HepG2 (cell line): ENCODE measurements at regions not wholly inside any gene's neighbourhood (a gene's known extent, or its start where the extent isn't known, plus 50 kb on each side); places are given as distances from the start of the nearest gene placed in this dataset.

Experiments
- ATAC-seq: fragments of 200-7000 bp; cut with Tn5 transposase; 3 replicates; pipeline ENCODE4 v1.9.1; 2020; ENCODE audit warnings: mild to moderate bottlenecking, moderate library complexity
- BruUV-seq: library from RNA; stranded (reverse); fragments of 400-500 nt; replicated peaks from 2 replicates; lab custom pipeline; 2021; lab: Mats Ljungman, UMichigan
- CTCF ChIA-PET: fragments of 300-600 bp; formaldehyde crosslinking; extraction: SDS; loops from one replicate; lab custom pipeline; 2021; ENCODE audit warnings: low total read pairs, inconsistent platforms, low intra/inter-chr PET ratio; lab: Yijun Ruan, JAX
- POLR2A ChIA-PET: fragments of 350-600 bp; sonication (Branson Sonifier 250); formaldehyde crosslinking; loops from one replicate; lab custom pipeline; 2020; ENCODE audit warnings: antibody characterized with exemption, inconsistent platforms; lab: Yijun Ruan, JAX
- DNase-seq: peaks from one replicate; pipeline ENCODE4 v3.0.0-alpha.2; 2015; ENCODE audit warnings: low spot score
- FAIRE-seq: peaks from 3 replicates; lab custom pipeline; 2011; peaks lifted over from hg19 to GRCh38; lab: Jason Lieb, UNC
- H2AFZ ChIP-seq: one replicate; pipeline ENCODE4 v1.6.1; 2011; ENCODE audit warnings: low read length, inconsistent platforms
- H3K27ac ChIP-seq: fragments of 300-600 bp; 3 replicates; pipeline ENCODE4 v1.8.0; 2011; ENCODE audit warnings: mixed run types, mild to moderate bottlenecking, mixed read lengths, low read length, inconsistent platforms; ENCODE audit not compliant: insufficient read depth; ENCODE audit errors: extremely low read length
- H3K27me3 ChIP-seq, 2 experiments: fragments of 200-600 bp in 1 of 2; 2 replicates in 1 of 2; 3 replicates in 1 of 2; pipeline versions ENCODE4 v1.6.0 to v1.8.0; 2011; ENCODE audit warnings: low read length in 2 of 2, mild to moderate bottlenecking in 2 of 2, moderate library complexity in 2 of 2, inconsistent platforms in 1 of 2; ENCODE audit not compliant: insufficient read depth in 2 of 2, control insufficient read depth in 1 of 2
- H3K36me3 ChIP-seq, 2 experiments: fragments of 200-600 bp in 1 of 2; replicated peaks in 1 of 2; 2 replicates in 1 of 2; 3 replicates in 1 of 2; pipeline versions ENCODE4 v1.5.1 to v1.8.0; 2011; ENCODE audit warnings: low read length in 2 of 2, inconsistent platforms in 1 of 2; ENCODE audit not compliant: insufficient read depth in 2 of 2, control insufficient read depth in 1 of 2
- H3K4me1 ChIP-seq: 2 replicates; pipeline ENCODE4 v1.5.1; 2012; ENCODE audit warnings: low read length, inconsistent platforms; ENCODE audit not compliant: insufficient read depth
- H3K4me2 ChIP-seq: 2 replicates; pipeline ENCODE4 v1.6.0; 2011; ENCODE audit warnings: low read depth, low read length, inconsistent platforms
- H3K4me3 ChIP-seq, 3 experiments: fragments of 200-600 bp in 1 of 3; sonication (generic), shearing (Covaris generic) in 1 of 3; replicated peaks in 1 of 3; 2 replicates each; pipeline ENCODE4 v1.5.1; 2011 to 2016; ENCODE audit warnings: low read length in 3 of 3, inconsistent platforms in 2 of 3, low read depth in 2 of 3, mild to moderate bottlenecking in 2 of 3, control low read depth in 1 of 3, mixed read lengths in 1 of 3; ENCODE audit not compliant: insufficient read depth in 1 of 3
- H3K79me2 ChIP-seq: one replicate; pipeline ENCODE4 v1.6.1; 2011; ENCODE audit warnings: low read length, inconsistent platforms; ENCODE audit not compliant: insufficient read depth
- H3K9ac ChIP-seq: 2 replicates; pipeline ENCODE4 v1.6.0; 2011; ENCODE audit warnings: mild to moderate bottlenecking, low read depth, low read length, inconsistent platforms; ENCODE audit not compliant: insufficient read depth
- H3K9me3 ChIP-seq: 2 replicates; pipeline ENCODE4 v1.5.1; 2012; ENCODE audit warnings: mild to moderate bottlenecking, low read length
- H4K20me1 ChIP-seq: 2 replicates; pipeline ENCODE4 v1.6.0; 2011; ENCODE audit warnings: inconsistent platforms, mild to moderate bottlenecking, low read length, moderate library complexity; ENCODE audit not compliant: insufficient read depth
- EP300 ChIP-seq, 3 experiments: sonication (generic) in 1 of 3; formaldehyde crosslinking in 1 of 3; IDR thresholded peaks; 2 replicates each; pipeline versions ENCODE4 v1.5.1 to v1.6.1; 2011 to 2020; ENCODE audit warnings: low read depth in 2 of 3, low read length in 2 of 3, borderline replicate concordance in 1 of 3, improper control_type of control experiment in 1 of 3, mild to moderate bottlenecking in 1 of 3, missing genetic modification reagents in 1 of 3, moderate library complexity in 1 of 3
- GABPA ChIP-seq, 2 experiments: IDR thresholded peaks; 2 replicates each; pipeline ENCODE4 v1.6.1; 2011 to 2016; ENCODE audit warnings: low read depth in 2 of 2, low read length in 1 of 2, missing biosample characterization in 1 of 2, missing genetic modification characterization in 1 of 2
- NCOA5 ChIP-seq: sonication (generic); formaldehyde crosslinking; IDR thresholded peaks from 2 replicates; pipeline ENCODE4 v1.4.0; 2020; ENCODE audit warnings: missing genetic modification reagents
- PHF8 ChIP-seq: sonication (generic); formaldehyde crosslinking; IDR thresholded peaks from 2 replicates; pipeline ENCODE4 v1.5.0; 2020; ENCODE audit warnings: missing genetic modification reagents
- RNF2 ChIP-seq: fragments of 450-650 bp; conservative IDR thresholded peaks from 2 replicates; pipeline ENCODE4 v1.6.1; 2016; ENCODE audit warnings: low read depth
- ZNF205 ChIP-seq: IDR thresholded peaks from 2 replicates; pipeline ENCODE4 v1.6.1; 2018; ENCODE audit warnings: missing biosample characterization, missing genetic modification reagents
- ZNF547 ChIP-seq: sonication (generic); formaldehyde crosslinking; IDR thresholded peaks from 2 replicates; pipeline ENCODE4 v1.5.1; 2020; ENCODE audit warnings: mild to moderate bottlenecking, missing genetic modification reagents
- WGBS: methylation state at CpG from one replicate; pipeline ENCODE4 v1.1.6; 2017; ENCODE audit warnings: low lambda C conversion rate; 5-methylcytosine and 5-hydroxymethylcytosine counted together
- in situ Hi-C: cut with HindIII; loops from 2 replicates; pipeline ENCODE4 v1.10.0; 2017; ENCODE audit warnings: low pct_unique_long_range_greater_than_20kb; ENCODE audit not compliant: extremely low pct_ligation_motif_present
- intact Hi-C: fragments of 100-400 bp; cut with micrococcal nuclease; formaldehyde crosslinking; loops from one replicate; pipeline ENCODE4 v1.10.0; 2022; ENCODE audit not compliant: unreplicated experiment
- TF ChIP-seq, protein P1 (sequence below): sonication (generic); formaldehyde crosslinking; IDR thresholded peaks from 2 replicates; pipeline ENCODE4 v1.8.1; 2023; ENCODE audit warnings: mild to moderate bottlenecking, missing genetic modification reagents, borderline replicate concordance
- TF ChIP-seq, protein P2 (sequence below): IDR thresholded peaks from 2 replicates; pipeline ENCODE4 v1.6.1; 2012; ENCODE audit warnings: inconsistent platforms
- TF ChIP-seq, protein P3 (sequence below): sonication (generic); formaldehyde crosslinking; IDR thresholded peaks from 2 replicates; pipeline ENCODE4 v1.4.0; 2020; ENCODE audit warnings: missing genetic modification reagents, low read depth, mild to moderate bottlenecking, borderline replicate concordance
- TF ChIP-seq, protein P4 (sequence below): sonication (generic); formaldehyde crosslinking; IDR thresholded peaks from 2 replicates; pipeline ENCODE4 v1.5.0; 2020; ENCODE audit warnings: missing genetic modification reagents
- TF ChIP-seq, protein P5 (sequence below): sonication (generic); formaldehyde crosslinking; IDR thresholded peaks from 2 replicates; pipeline ENCODE4 v1.4.0; 2020; ENCODE audit warnings: missing genetic modification reagents, borderline replicate concordance
- TF ChIP-seq, protein P6 (sequence below): sonication (generic); formaldehyde crosslinking; IDR thresholded peaks from 2 replicates; pipeline ENCODE4 v1.9.0; 2021; ENCODE audit warnings: missing genetic modification reagents, borderline replicate concordance
- TF ChIP-seq, protein P7 (sequence below): sonication (generic); formaldehyde crosslinking; IDR thresholded peaks from 2 replicates; pipeline ENCODE4 v1.5.0; 2020; ENCODE audit warnings: missing genetic modification reagents, mild to moderate bottlenecking, borderline replicate concordance
- TF ChIP-seq, protein P8 (sequence below): sonication (generic); formaldehyde crosslinking; conservative IDR thresholded peaks from 2 replicates; pipeline ENCODE4 v1.4.0; 2020; ENCODE audit warnings: missing genetic modification reagents

DNA sequence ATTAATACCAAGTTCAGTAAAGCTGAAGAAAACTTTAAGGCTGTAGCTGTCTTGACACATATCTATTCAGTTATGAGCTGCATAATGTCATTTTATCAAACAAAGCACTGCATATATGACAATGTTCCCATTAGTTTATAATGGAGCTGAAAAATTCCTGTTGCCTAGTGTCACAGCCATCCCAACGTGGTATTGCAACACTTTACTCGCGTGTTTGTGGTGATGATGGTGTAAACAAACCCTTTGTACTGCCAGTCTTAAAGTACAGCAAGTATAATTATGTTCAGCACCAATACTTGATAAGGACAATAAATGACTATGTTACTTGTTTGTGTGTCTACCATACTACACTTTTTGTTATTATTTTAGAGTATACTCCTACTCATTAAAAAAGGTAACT is 1415.6 kb upstream of the PCDH7 start:
- Histone ChIP-seq H3K27me3 (no peaks in the 10 kb centered on the region), H3K79me2 (no peaks in the 10 kb centered on the region), H3K27ac (no peak overlapping the region), H3K4me3 (no peak overlapping the region), H2AFZ (no peak overlapping the region), H3K9me3 (peaks cover 77% of the 10 kb centered on the region), H3K36me3 (no peaks in the 10 kb centered on the region), H3K9ac (no peak overlapping the region), H3K4me2 (no peak overlapping the region), H3K4me1 (no peaks in the 10 kb centered on the region), H4K20me1 (no peaks in the 10 kb centered on the region)
- FAIRE-seq (no peak), DNase-seq (no peak), ATAC-seq (no peak)
- intact Hi-C loops = no loop called here
- BruUV-seq = no TSS peak
- ChIA-PET POLR2A (no interaction called here), CTCF (no interaction called here)
- 7% methylated on average over 3 of the region's 3 CpGs for whole genome bisulfite sequencing
- in situ Hi-C loops = no loop called here
- TF ChIP-seq ZNF547 (CRISPR knock-in tag) (no peak), ZNF205 (CRISPR knock-in tag) (no peak), EP300 (IDR thresholded peaks at IDR 0.05; ENCODE audit: low read depth in 2 of 2, low read length in 2 of 2) (no peak), EP300 (CRISPR knock-in tag; IDR thresholded peaks at IDR 0.05; ENCODE audit: borderline replicate concordance) (no peak), NCOA5 (no peak), RNF2 (no peak), GABPA (IDR thresholded peaks at IDR 0.05; ENCODE audit: low read depth, low read length) (no peak), GABPA (CRISPR knock-in tag; IDR thresholded peaks at IDR 0.05; ENCODE audit: low read depth) (no peak), PHF8 (CRISPR knock-in tag) (no peak)
- TF ChIP-seq, protein P1, sequence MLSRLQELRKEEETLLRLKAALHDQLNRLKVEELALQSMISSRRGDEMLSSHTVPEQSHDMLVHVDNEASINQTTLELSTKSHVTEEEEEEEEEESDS (CRISPR knock-in tag) = no peak
- TF ChIP-seq, protein P2, sequence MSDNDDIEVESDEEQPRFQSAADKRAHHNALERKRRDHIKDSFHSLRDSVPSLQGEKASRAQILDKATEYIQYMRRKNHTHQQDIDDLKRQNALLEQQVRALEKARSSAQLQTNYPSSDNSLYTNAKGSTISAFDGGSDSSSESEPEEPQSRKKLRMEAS = no peak
- TF ChIP-seq, protein P3, sequence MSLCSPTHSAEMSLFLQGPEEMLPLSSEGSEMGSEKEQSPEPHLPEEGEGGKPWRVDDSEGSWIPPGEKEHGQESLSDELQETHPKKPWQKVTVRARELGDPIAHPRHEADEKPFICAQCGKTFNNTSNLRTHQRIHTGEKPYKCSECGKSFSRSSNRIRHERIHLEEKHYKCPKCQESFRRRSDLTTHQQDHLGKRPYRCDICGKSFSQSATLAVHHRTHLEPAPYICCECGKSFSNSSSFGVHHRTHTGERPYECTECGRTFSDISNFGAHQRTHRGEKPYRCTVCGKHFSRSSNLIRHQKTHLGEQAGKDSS = no peak
- TF ChIP-seq, protein P4, sequence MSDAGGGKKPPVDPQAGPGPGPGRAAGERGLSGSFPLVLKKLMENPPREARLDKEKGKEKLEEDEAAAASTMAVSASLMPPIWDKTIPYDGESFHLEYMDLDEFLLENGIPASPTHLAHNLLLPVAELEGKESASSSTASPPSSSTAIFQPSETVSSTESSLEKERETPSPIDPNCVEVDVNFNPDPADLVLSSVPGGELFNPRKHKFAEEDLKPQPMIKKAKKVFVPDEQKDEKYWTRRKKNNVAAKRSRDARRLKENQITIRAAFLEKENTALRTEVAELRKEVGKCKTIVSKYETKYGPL = no peak
- TF ChIP-seq, protein P5, sequence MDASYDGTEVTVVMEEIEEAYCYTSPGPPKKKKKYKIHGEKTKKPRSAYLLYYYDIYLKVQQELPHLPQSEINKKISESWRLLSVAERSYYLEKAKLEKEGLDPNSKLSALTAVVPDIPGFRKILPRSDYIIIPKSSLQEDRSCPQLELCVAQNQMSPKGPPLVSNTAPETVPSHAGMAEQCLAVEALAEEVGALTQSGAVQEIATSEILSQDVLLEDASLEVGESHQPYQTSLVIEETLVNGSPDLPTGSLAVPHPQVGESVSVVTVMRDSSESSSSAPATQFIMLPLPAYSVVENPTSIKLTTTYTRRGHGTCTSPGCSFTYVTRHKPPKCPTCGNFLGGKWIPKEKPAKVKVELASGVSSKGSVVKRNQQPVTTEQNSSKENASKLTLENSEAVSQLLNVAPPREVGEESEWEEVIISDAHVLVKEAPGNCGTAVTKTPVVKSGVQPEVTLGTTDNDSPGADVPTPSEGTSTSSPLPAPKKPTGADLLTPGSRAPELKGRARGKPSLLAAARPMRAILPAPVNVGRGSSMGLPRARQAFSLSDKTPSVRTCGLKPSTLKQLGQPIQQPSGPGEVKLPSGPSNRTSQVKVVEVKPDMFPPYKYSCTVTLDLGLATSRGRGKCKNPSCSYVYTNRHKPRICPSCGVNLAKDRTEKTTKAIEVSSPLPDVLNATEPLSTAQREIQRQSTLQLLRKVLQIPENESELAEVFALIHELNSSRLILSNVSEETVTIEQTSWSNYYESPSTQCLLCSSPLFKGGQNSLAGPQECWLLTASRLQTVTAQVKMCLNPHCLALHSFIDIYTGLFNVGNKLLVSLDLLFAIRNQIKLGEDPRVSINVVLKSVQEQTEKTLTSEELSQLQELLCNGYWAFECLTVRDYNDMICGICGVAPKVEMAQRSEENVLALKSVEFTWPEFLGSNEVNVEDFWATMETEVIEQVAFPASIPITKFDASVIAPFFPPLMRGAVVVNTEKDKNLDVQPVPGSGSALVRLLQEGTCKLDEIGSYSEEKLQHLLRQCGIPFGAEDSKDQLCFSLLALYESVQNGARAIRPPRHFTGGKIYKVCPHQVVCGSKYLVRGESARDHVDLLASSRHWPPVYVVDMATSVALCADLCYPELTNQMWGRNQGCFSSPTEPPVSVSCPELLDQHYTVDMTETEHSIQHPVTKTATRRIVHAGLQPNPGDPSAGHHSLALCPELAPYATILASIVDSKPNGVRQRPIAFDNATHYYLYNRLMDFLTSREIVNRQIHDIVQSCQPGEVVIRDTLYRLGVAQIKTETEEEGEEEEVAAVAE (CRISPR knock-in tag) = no peak
- TF ChIP-seq, protein P6, sequence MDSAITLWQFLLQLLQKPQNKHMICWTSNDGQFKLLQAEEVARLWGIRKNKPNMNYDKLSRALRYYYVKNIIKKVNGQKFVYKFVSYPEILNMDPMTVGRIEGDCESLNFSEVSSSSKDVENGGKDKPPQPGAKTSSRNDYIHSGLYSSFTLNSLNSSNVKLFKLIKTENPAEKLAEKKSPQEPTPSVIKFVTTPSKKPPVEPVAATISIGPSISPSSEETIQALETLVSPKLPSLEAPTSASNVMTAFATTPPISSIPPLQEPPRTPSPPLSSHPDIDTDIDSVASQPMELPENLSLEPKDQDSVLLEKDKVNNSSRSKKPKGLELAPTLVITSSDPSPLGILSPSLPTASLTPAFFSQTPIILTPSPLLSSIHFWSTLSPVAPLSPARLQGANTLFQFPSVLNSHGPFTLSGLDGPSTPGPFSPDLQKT = no peak
- TF ChIP-seq, protein P7, sequence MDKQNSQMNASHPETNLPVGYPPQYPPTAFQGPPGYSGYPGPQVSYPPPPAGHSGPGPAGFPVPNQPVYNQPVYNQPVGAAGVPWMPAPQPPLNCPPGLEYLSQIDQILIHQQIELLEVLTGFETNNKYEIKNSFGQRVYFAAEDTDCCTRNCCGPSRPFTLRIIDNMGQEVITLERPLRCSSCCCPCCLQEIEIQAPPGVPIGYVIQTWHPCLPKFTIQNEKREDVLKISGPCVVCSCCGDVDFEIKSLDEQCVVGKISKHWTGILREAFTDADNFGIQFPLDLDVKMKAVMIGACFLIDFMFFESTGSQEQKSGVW (CRISPR knock-in tag) = no peak
- TF ChIP-seq, protein P8, sequence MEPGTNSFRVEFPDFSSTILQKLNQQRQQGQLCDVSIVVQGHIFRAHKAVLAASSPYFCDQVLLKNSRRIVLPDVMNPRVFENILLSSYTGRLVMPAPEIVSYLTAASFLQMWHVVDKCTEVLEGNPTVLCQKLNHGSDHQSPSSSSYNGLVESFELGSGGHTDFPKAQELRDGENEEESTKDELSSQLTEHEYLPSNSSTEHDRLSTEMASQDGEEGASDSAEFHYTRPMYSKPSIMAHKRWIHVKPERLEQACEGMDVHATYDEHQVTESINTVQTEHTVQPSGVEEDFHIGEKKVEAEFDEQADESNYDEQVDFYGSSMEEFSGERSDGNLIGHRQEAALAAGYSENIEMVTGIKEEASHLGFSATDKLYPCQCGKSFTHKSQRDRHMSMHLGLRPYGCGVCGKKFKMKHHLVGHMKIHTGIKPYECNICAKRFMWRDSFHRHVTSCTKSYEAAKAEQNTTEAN (CRISPR knock-in tag) = no peak
